ENCODE measurements at regions not wholly inside any gene's neighbourhood (a gene's known extent, or its start where the extent isn't known, plus 50 kb on each side); places are given as distances from the start of the nearest gene placed in this dataset.

- Mint-ChIP-seq H3K27me3 (ENCODE audit: low read depth) (peaks cover 1% of the 10 kb centered on the region), H3K4me3 (ENCODE audit: unreplicated experiment) (no peak overlapping the region), H3K27ac (ENCODE audit: unreplicated experiment) (no peak overlapping the region), H3K36me3 (ENCODE audit: low read depth) (no peaks in the 10 kb centered on the region), H3K9me3 (ENCODE audit: low read depth) (no peaks in the 10 kb centered on the region), H3K4me1 (ENCODE audit: low read depth) (no peaks in the 10 kb centered on the region)
- DNase-seq (ENCODE audit: low spot score), result no peak
- no peak for TF ChIP-seq CTCF (IDR thresholded peaks at IDR 0.05)
Measured at GRCh38 chr1:188433425-188433824, 1604.7 kb downstream of the PLA2G4A start.

- Mint-ChIP-seq H3K4me3 (ENCODE audit: unreplicated experiment) (no peak overlapping the region), H3K9me3 (ENCODE audit: low read depth) (no peaks in the 10 kb centered on the region), H3K4me1 (ENCODE audit: low read depth) (no peaks in the 10 kb centered on the region), H3K27me3 (ENCODE audit: low read depth) (peaks cover 5% of the 10 kb centered on the region), H3K36me3 (ENCODE audit: low read depth) (no peaks in the 10 kb centered on the region), H3K27ac (ENCODE audit: unreplicated experiment) (no peak overlapping the region)
- no peak for DNase-seq (ENCODE audit: low spot score)
- no peak for TF ChIP-seq CTCF (IDR thresholded peaks at IDR 0.05)
Measured at GRCh38 chr1:188444526-188444925, 1615.8 kb downstream of the PLA2G4A start.

- Mint-ChIP-seq H3K9me3 (ENCODE audit: low read depth) (peaks cover 4% of the 10 kb centered on the region), H3K4me3 (ENCODE audit: unreplicated experiment) (no peak overlapping the region), H3K4me1 (ENCODE audit: low read depth) (peaks cover 3% of the 10 kb centered on the region), H3K27me3 (ENCODE audit: low read depth) (no peaks in the 10 kb centered on the region), H3K27ac (ENCODE audit: unreplicated experiment) (no peak overlapping the region), H3K36me3 (ENCODE audit: low read depth) (no peaks in the 10 kb centered on the region)
- no peak for DNase-seq (ENCODE audit: low spot score)
- no peak for TF ChIP-seq CTCF (IDR thresholded peaks at IDR 0.05)
Measured at GRCh38 chr1:188462837-188463236, 1634.1 kb downstream of the PLA2G4A start.

- Mint-ChIP-seq H3K4me1 (ENCODE audit: low read depth) (peaks cover 3% of the 10 kb centered on the region), H3K36me3 (ENCODE audit: low read depth) (no peaks in the 10 kb centered on the region), H3K9me3 (ENCODE audit: low read depth) (peaks cover 4% of the 10 kb centered on the region), H3K27ac (ENCODE audit: unreplicated experiment) (no peak overlapping the region), H3K27me3 (ENCODE audit: low read depth) (no peaks in the 10 kb centered on the region), H3K4me3 (ENCODE audit: unreplicated experiment) (no peak overlapping the region)
- no peak for DNase-seq (ENCODE audit: low spot score)
- TF ChIP-seq CTCF (IDR thresholded peaks at IDR 0.05), result peak; percentile 64
Measured at GRCh38 chr1:188463919-188464318, 1635.2 kb downstream of the PLA2G4A start.

GRCh38 chr1:188466539-188466938 is 1637.8 kb downstream of the PLA2G4A start:
- Mint-ChIP-seq H3K27ac (ENCODE audit: unreplicated experiment) (no peak overlapping the region), H3K36me3 (ENCODE audit: low read depth) (no peaks in the 10 kb centered on the region), H3K27me3 (ENCODE audit: low read depth) (no peaks in the 10 kb centered on the region), H3K4me3 (ENCODE audit: unreplicated experiment) (no peak overlapping the region), H3K9me3 (ENCODE audit: low read depth) (peaks cover 4% of the 10 kb centered on the region), H3K4me1 (ENCODE audit: low read depth) (peaks cover 3% of the 10 kb centered on the region)
- TF ChIP-seq CTCF (IDR thresholded peaks at IDR 0.05), result no peak
- DNase-seq (ENCODE audit: low spot score), result no peak

Measured in chondrocyte (in vitro differentiated cells).